NCI-H524 treated with DMSO at 0.1 percent for 48 hours (cell line): ENCODE measurements at regions not wholly inside any gene's neighbourhood (a gene's known extent, or its start where the extent isn't known, plus 50 kb on each side); places are given as distances from the start of the nearest gene placed in this dataset.
A peak's percentile ranks its signal among the peaks of the same experiment; 100 is the strongest.

Experiments
- DNase-seq: peaks from one replicate; lab custom pipeline; 2025; lab: John Stamatoyannopoulos, UW

DNA sequence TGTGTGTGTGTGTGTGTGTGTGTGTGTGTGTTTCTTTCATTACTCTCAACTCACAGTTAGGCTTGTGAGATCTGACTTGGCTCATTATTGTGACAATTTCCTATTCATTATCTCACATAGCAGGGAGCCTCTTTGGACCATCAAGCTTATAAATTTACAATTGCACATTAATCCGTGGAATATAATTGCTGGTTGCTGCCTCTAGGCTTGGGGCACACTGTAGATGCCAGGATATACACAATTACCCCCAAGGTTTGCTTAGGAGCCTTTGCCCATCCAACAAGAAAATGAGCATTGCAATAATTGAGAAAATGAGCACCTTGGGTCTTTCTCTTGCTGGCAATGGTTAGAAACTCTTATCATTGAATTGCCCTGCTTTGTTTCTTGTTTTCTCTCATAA, 161.6 kb upstream of the DMRTA1 start:
- DNase-seq = no peak

DNA sequence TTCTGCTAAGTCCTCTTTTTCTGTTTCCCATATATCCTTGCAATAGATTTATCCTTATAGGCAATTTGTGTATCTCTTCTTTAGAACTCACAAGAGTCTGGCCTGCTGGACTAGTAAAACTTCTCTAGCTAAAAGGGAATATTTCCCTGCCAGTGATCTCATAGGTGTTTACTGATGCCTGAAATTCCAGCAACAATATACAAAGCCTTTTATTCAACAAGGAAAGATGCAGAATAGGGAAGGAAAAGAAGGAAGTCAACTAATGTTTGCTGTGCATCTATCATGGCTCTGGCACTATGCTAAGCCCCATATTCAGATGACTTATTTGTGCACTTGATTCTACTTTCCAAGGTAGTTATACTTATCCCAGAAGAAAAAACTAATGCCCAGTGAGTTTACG, 160.0 kb upstream of the DMRTA1 start:
- DNase-seq = no peak

DNA sequence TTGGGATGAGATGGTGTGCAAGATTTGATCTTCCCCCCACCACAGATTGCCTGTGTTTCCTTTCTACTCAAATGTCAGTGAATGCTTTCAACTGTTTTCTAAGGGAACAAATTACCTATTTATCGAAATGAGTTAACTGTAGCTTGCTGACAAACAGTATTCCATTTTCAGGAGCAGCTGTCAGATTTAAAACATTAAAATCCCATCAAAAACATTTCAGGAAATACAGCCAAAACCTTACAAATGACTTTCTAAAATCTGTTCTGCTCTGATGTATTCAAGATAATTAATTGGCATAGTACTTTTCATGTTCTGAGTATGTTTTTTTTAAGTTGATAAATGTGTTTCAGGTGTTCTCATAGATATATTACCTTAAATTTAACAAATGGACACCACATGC, 158.0 kb upstream of the DMRTA1 start:
- no peak for DNase-seq

GRCh38 chr9:22307013-22307711, 139.5 kb upstream of the DMRTA1 start:
- DNase-seq = no peak

- DNase-seq = no peak
These were observed 138.4 kb upstream of the DMRTA1 start for GRCh38 chr9:22308177-22308576.

- no peak for DNase-seq
These were observed 130.0 kb upstream of the DMRTA1 start for GRCh38 chr9:22316645-22317044.

- DNase-seq = no peak
These were observed 115.1 kb upstream of the DMRTA1 start for GRCh38 chr9:22331533-22331932.

DNA sequence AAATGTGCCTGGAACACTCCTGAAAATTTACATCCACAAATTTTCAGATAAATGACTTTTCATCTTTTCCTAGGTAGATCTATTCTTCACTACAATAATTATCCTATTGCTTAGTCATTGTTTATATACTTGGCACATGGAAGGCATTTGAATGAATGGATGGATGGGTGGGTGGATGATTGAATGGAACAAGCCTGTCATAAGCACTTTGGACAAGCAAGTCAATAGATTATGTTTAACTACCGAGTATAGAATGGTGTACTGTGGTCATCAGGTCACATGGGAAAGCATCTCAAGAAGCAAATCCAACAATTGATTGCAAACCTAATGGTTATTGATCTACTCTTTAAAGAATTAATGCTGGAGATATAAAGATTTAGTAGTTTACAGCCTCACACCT, 114.4 kb upstream of the DMRTA1 start:
- no peak for DNase-seq

- no peak for DNase-seq
These were observed 109.4 kb upstream of the DMRTA1 start for GRCh38 chr9:22337261-22337660.

- no peak for DNase-seq
These were observed 104.0 kb upstream of the DMRTA1 start for GRCh38 chr9:22342491-22343217.

- peak; percentile 46 for DNase-seq
These were observed 103.4 kb upstream of the DMRTA1 start for GRCh38 chr9:22343218-22343611.

GRCh38 chr9:22354699-22355384, 91.8 kb upstream of the DMRTA1 start:
- DNase-seq = no peak

DNA sequence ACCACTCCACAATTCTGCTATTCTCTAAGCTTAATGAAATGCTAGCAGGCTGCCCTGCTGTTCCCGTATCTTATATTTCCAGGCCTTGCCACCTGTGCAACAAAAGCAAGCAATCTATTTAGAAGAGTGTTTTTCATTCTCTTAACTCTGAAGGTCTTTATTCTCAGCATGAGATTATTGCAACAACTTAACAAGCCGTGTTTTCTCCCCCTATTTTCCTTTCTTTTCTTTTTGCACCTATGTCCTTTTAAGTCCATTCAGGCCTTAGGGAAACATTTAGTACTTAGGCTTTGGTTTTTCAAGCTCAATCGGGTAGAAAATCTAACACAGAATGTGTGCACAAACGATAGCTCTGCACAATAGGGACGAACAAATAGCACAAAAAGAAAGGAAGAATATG, 89.6 kb upstream of the DMRTA1 start:
- DNase-seq = no peak

DNA sequence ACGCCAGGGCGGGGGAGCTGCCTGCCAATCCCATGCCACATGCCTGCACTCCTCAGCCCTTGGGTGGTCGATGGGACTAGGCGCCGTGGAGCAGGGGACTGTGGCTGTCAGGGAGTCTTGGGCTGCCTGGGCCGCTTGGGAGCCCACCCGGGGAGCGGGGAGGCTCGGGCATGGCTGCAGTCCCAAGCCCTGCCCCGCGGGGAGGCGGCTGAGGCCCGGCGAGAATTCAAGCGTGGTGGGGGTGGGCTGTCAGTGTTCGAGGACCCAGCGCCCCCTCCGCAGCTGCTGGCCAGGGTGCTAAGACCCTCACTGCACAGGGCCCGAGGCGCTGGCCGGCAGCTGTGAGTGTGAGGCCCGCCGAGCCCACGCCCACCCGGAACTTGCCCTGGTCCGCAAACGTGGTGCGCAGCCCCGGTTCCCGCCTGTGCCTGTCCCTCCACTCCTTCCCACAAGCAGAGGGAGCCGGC, 83.2 kb upstream of the DMRTA1 start:
- no peak for DNase-seq

DNA sequence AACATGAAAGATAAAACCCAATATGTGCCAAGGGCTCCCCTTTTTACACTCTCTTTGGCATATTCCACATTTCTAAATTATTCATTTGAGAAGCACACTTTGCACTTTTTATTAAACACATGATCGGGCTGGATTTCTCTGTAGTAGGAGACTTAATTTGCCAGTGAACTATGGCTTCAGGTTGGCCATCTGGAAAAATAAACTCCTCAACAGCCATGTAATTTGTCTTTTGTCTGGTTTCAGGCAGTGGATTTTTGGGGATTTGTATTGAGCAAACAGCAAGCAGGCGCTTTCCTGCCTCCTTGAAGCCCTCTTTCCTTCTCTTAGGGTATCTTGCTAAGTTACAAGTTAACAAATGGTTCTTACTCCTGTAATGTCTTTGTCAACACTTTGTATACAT, 73.0 kb upstream of the DMRTA1 start:
- DNase-seq = peak; percentile 71

DNA sequence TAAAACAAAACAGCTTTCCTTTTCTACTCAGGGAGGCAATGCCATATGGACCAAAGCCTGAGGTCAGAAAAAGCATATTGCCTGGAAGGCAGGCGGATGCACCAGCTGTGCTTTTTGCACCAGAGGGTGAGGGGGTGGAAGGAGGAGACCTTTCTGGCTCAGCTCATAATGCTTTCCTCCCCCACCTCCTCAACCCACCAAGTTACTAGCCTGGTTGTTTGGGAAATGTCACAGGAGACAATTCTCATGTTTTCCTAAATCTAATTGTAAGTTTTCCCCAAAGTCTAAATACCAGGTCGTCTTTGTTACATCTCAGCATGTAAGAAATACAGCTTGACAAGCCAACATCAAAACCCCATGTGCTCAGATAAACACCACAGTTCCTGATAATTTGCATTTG, 72.6 kb upstream of the DMRTA1 start:
- peak; percentile 58 for DNase-seq

DNA sequence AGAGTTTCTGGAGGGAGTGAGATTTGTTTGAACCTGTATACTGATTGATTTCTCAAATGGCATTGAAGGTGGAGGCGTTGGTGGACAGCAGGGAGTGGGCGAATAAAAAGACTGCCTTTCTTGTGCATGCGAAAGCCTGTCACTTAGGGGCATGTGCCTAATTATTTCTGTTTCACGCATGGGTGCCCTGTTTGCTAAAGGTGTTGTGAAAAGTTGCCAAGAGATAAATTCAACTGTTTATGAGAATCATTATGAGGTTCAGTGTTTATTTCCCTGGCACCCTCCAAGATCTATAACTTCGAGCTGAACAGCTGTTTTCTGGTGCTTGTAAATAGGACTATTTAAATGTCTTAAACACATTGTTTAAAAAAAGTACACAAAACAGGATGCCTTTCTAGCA, 67.4 kb upstream of the DMRTA1 start:
- DNase-seq = no peak

- no peak for DNase-seq
These were observed 65.5 kb upstream of the DMRTA1 start for GRCh38 chr9:22381170-22381569.

DNA sequence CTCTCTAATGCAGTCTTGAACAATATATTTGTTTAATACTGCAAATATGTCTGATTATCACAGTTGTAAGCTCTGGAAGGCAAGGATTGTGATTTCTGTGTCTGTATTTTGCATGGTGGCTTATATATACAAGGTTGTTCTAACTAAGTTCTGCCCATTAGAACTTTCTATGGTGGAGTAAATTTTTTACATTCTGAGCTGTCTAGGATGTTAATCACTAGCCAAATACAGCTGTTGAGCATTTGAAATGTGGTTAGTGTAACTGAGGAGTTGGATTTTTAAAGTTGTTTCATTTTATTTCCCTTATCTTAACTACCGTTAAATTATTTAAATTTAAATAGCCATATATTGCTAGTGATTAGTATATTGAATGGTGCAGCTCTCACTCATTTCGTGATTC, 64.3 kb upstream of the DMRTA1 start:
- DNase-seq = no peak

GRCh38 chr9:22383718-22384117, 62.9 kb upstream of the DMRTA1 start:
- no peak for DNase-seq

GRCh38 chr9:22389271-22389670, 57.4 kb upstream of the DMRTA1 start:
- no peak for DNase-seq

GRCh38 chr9:22392523-22392922, 54.1 kb upstream of the DMRTA1 start:
- DNase-seq = no peak

- no peak for DNase-seq
These were observed 50.9 kb upstream of the DMRTA1 start for GRCh38 chr9:22395687-22396141.
